ENCODE measurements at regions not wholly inside any gene's neighbourhood (a gene's known extent, or its start where the extent isn't known, plus 50 kb on each side); places are given as distances from the start of the nearest gene placed in this dataset.

DNA sequence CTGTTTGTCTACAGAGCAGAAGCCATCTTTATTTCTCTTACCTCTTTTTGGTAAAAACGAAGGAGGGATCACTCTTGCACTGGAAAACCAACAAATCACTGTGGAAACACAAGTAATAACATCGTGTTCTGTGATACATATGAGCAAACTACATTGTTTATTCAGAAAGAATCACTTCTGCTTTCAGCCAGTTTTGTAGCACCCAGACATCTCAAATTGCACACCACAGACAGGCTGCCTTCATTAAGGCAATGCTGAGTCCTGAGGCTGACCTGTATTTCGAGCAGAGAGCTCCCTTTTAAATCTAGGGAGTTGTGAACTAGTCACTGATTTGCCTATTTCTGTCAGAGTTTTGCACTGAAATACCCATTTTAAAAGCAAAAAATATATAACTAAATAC, 1003.2 kb upstream of the FAM98A start:
- no peak for DNase-seq
- Histone ChIP-seq H3K36me3 (ENCODE audit: control insufficient read depth in 3 of 3, insufficient read depth in 2 of 3, low read depth in 1 of 3, low read length in 3 of 3) (no peaks in the 10 kb centered on the region), H3K9me3 (ENCODE audit: control insufficient read depth in 2 of 2, insufficient read depth in 1 of 2, low read depth in 1 of 2, low read length in 1 of 2) (no peaks in the 10 kb centered on the region), H3K27me3 (ENCODE audit: control insufficient read depth in 3 of 3, insufficient read depth in 3 of 3, low read length in 3 of 3) (no peaks in the 10 kb centered on the region), H3K4me3 (ENCODE audit: low read depth in 1 of 3, low read length in 3 of 3) (no peak overlapping the region), H3K27ac (ENCODE audit: low read depth in 1 of 3, low read length in 2 of 3) (no peak overlapping the region), H3K4me1 (ENCODE audit: control insufficient read depth in 3 of 3, insufficient read depth in 2 of 3, low read depth in 1 of 3, low read length in 2 of 3) (no peaks in the 10 kb centered on the region)
- 27 to 51% (median 45%) methylated on average over 3 of the region's 3 CpGs for WGBS, 3 donors
- FAIRE-seq = no peak

GRCh38 chr2:34601561-34601960, 1002.5 kb upstream of the FAM98A start:
- H3K27ac ChIP-seq (ENCODE audit: low read depth in 1 of 3, low read length in 2 of 3) = no peak overlapping the region
- FAIRE-seq (no peak), DNase-seq (no peak)
- H3K4me3 ChIP-seq (ENCODE audit: low read depth in 1 of 3, low read length in 3 of 3) = no peak overlapping the region
- H3K36me3 ChIP-seq (ENCODE audit: control insufficient read depth in 3 of 3, insufficient read depth in 2 of 3, low read depth in 1 of 3, low read length in 3 of 3) = no peaks in the 10 kb centered on the region
- 51 to 61% (median 55%) methylated on average over 2 of the region's 2 CpGs for whole genome bisulfite sequencing, 3 donors
- no peaks in the 10 kb centered on the region for H3K4me1 ChIP-seq (ENCODE audit: control insufficient read depth in 3 of 3, insufficient read depth in 2 of 3, low read depth in 1 of 3, low read length in 2 of 3)
- H3K9me3 ChIP-seq (ENCODE audit: control insufficient read depth in 2 of 2, insufficient read depth in 1 of 2, low read depth in 1 of 2, low read length in 1 of 2) = no peaks in the 10 kb centered on the region
- H3K27me3 ChIP-seq (ENCODE audit: control insufficient read depth in 3 of 3, insufficient read depth in 3 of 3, low read length in 3 of 3) = no peaks in the 10 kb centered on the region

- no peak overlapping the region for H3K4me3 ChIP-seq (ENCODE audit: low read depth in 1 of 3, low read length in 3 of 3)
- H3K27ac ChIP-seq (ENCODE audit: low read depth in 1 of 3, low read length in 2 of 3) = no peak overlapping the region
- no peaks in the 10 kb centered on the region for H3K27me3 ChIP-seq (ENCODE audit: control insufficient read depth in 3 of 3, insufficient read depth in 3 of 3, low read length in 3 of 3)
- no peaks in the 10 kb centered on the region for H3K36me3 ChIP-seq (ENCODE audit: control insufficient read depth in 3 of 3, insufficient read depth in 2 of 3, low read depth in 1 of 3, low read length in 3 of 3)
- FAIRE-seq = no peak
- WGBS, 3 donors = 63 to 84% (median 76%) methylated on average over 2 of the region's 2 CpGs
- no peak for DNase-seq
- H3K4me1 ChIP-seq (ENCODE audit: control insufficient read depth in 3 of 3, insufficient read depth in 2 of 3, low read depth in 1 of 3, low read length in 2 of 3) = no peaks in the 10 kb centered on the region
- no peaks in the 10 kb centered on the region for H3K9me3 ChIP-seq (ENCODE audit: control insufficient read depth in 2 of 2, insufficient read depth in 1 of 2, low read depth in 1 of 2, low read length in 1 of 2)
These were observed 979.5 kb upstream of the FAM98A start for GRCh38 chr2:34578641-34579040.

GRCh38 chr2:34570266-34570872, 971.3 kb upstream of the FAM98A start:
- Histone ChIP-seq H3K36me3 (ENCODE audit: control insufficient read depth in 3 of 3, insufficient read depth in 2 of 3, low read depth in 1 of 3, low read length in 3 of 3) (no peaks in the 10 kb centered on the region), H3K4me3 (ENCODE audit: low read depth in 1 of 3, low read length in 3 of 3) (no peak overlapping the region), H3K9me3 (ENCODE audit: control insufficient read depth in 2 of 2, insufficient read depth in 1 of 2, low read depth in 1 of 2, low read length in 1 of 2) (no peaks in the 10 kb centered on the region), H3K27ac (ENCODE audit: low read depth in 1 of 3, low read length in 2 of 3) (no peak overlapping the region), H3K4me1 (ENCODE audit: control insufficient read depth in 3 of 3, insufficient read depth in 2 of 3, low read depth in 1 of 3, low read length in 2 of 3) (no peaks in the 10 kb centered on the region), H3K27me3 (ENCODE audit: control insufficient read depth in 3 of 3, insufficient read depth in 3 of 3, low read length in 3 of 3) (no peaks in the 10 kb centered on the region)
- FAIRE-seq (no peak), DNase-seq (peak; percentile 1 to 67)
- WGBS, 3 donors = 50 to 74% (median 58%) methylated on average over 7 of the region's 7 CpGs

GRCh38 chr2:34567128-34567527, 968.0 kb upstream of the FAM98A start:
- Histone ChIP-seq H3K36me3 (ENCODE audit: control insufficient read depth in 3 of 3, insufficient read depth in 2 of 3, low read depth in 1 of 3, low read length in 3 of 3) (no peaks in the 10 kb centered on the region), H3K27me3 (ENCODE audit: control insufficient read depth in 3 of 3, insufficient read depth in 3 of 3, low read length in 3 of 3) (no peaks in the 10 kb centered on the region), H3K9me3 (ENCODE audit: control insufficient read depth in 2 of 2, insufficient read depth in 1 of 2, low read depth in 1 of 2, low read length in 1 of 2) (no peaks in the 10 kb centered on the region), H3K4me1 (ENCODE audit: control insufficient read depth in 3 of 3, insufficient read depth in 2 of 3, low read depth in 1 of 3, low read length in 2 of 3) (no peaks in the 10 kb centered on the region), H3K27ac (ENCODE audit: low read depth in 1 of 3, low read length in 2 of 3) (no peak overlapping the region), H3K4me3 (ENCODE audit: low read depth in 1 of 3, low read length in 3 of 3) (no peak overlapping the region)
- 79 to 87% (median 80%) methylated on average over 7 of the region's 7 CpGs for WGBS, 3 donors
- FAIRE-seq (no peak), DNase-seq (no peak)

- no peaks in the 10 kb centered on the region for H3K36me3 ChIP-seq (ENCODE audit: control insufficient read depth in 3 of 3, insufficient read depth in 2 of 3, low read depth in 1 of 3, low read length in 3 of 3)
- H3K27me3 ChIP-seq (ENCODE audit: control insufficient read depth in 3 of 3, insufficient read depth in 3 of 3, low read length in 3 of 3) = no peaks in the 10 kb centered on the region
- no peaks in the 10 kb centered on the region for H3K9me3 ChIP-seq (ENCODE audit: control insufficient read depth in 2 of 2, insufficient read depth in 1 of 2, low read depth in 1 of 2, low read length in 1 of 2)
- WGBS, 3 donors = 92 to 95% (median 93%) methylated on average over 5 of the region's 5 CpGs
- H3K4me3 ChIP-seq (ENCODE audit: low read depth in 1 of 3, low read length in 3 of 3) = no peak overlapping the region
- H3K4me1 ChIP-seq (ENCODE audit: control insufficient read depth in 3 of 3, insufficient read depth in 2 of 3, low read depth in 1 of 3, low read length in 2 of 3) = no peaks in the 10 kb centered on the region
- H3K27ac ChIP-seq (ENCODE audit: low read depth in 1 of 3, low read length in 2 of 3) = no peak overlapping the region
- FAIRE-seq = no peak
- no peak for DNase-seq
These were observed 953.2 kb upstream of the FAM98A start for GRCh38 chr2:34552337-34552736.

- no peaks in the 10 kb centered on the region for H3K36me3 ChIP-seq (ENCODE audit: control insufficient read depth in 3 of 3, insufficient read depth in 2 of 3, low read depth in 1 of 3, low read length in 3 of 3)
- WGBS, 3 donors = 78 to 81% (median 78%) methylated on average over 3 of the region's 3 CpGs
- H3K27me3 ChIP-seq (ENCODE audit: control insufficient read depth in 3 of 3, insufficient read depth in 3 of 3, low read length in 3 of 3) = no peaks in the 10 kb centered on the region
- no peak overlapping the region for H3K4me3 ChIP-seq (ENCODE audit: low read depth in 1 of 3, low read length in 3 of 3)
- no peak for DNase-seq
- no peaks in the 10 kb centered on the region for H3K4me1 ChIP-seq (ENCODE audit: control insufficient read depth in 3 of 3, insufficient read depth in 2 of 3, low read depth in 1 of 3, low read length in 2 of 3)
- no peak for FAIRE-seq
- H3K9me3 ChIP-seq (ENCODE audit: control insufficient read depth in 2 of 2, insufficient read depth in 1 of 2, low read depth in 1 of 2, low read length in 1 of 2) = no peaks in the 10 kb centered on the region
- no peak overlapping the region for H3K27ac ChIP-seq (ENCODE audit: low read depth in 1 of 3, low read length in 2 of 3)
These were observed 950.7 kb upstream of the FAM98A start for GRCh38 chr2:34549710-34550345.

DNA sequence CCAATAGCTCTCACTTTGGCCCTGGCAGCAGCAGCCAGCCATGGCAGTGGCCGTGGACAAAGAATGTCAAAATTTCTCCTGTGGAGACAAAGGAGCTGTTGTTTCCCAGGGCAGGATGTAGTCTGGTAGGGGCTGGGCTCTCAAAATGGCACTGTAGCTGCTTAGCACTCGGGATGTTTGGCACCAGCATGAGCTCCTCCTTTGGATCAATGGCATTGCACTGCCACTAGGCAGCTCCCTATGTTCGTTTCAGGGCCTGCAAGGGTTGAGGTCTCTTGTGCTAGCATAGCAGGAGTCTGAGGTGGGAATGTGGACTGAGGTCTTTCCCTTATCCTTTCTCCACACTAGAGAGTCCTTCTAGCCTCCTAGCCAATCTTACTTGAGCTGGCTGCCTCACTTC, 948.8 kb upstream of the FAM98A start:
- Histone ChIP-seq H3K4me1 (ENCODE audit: control insufficient read depth in 3 of 3, insufficient read depth in 2 of 3, low read depth in 1 of 3, low read length in 2 of 3) (no peaks in the 10 kb centered on the region), H3K27ac (ENCODE audit: low read depth in 1 of 3, low read length in 2 of 3) (no peak overlapping the region), H3K36me3 (ENCODE audit: control insufficient read depth in 3 of 3, insufficient read depth in 2 of 3, low read depth in 1 of 3, low read length in 3 of 3) (no peaks in the 10 kb centered on the region), H3K4me3 (ENCODE audit: low read depth in 1 of 3, low read length in 3 of 3) (no peak overlapping the region), H3K27me3 (ENCODE audit: control insufficient read depth in 3 of 3, insufficient read depth in 3 of 3, low read length in 3 of 3) (no peaks in the 10 kb centered on the region), H3K9me3 (ENCODE audit: control insufficient read depth in 2 of 2, insufficient read depth in 1 of 2, low read depth in 1 of 2, low read length in 1 of 2) (no peaks in the 10 kb centered on the region)
- DNase-seq (no peak), FAIRE-seq (no peak)
- 33 to 58% (median 45%) methylated on average over 3 of the region's 3 CpGs for WGBS, 3 donors

DNA sequence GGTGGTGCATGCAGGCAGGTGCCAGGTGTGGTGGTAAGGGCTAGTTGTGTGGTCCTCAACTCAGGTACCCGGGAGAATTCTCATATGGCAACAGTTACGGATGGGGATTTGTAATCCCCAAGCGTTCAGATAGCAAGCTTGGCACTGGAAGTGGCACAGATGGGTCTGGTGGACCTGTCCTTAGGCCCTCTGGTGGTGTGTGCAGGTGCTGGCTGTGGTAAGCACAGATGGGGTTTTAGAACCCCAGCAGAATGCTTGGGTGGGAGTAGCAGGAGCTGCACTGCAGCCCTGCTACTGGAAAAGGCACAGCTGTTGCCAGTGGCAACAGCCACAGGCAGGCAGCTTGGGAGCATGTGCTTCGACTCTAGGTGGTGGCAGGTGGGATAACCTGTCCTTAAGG, 948.2 kb upstream of the FAM98A start:
- Histone ChIP-seq H3K36me3 (ENCODE audit: control insufficient read depth in 3 of 3, insufficient read depth in 2 of 3, low read depth in 1 of 3, low read length in 3 of 3) (no peaks in the 10 kb centered on the region), H3K27me3 (ENCODE audit: control insufficient read depth in 3 of 3, insufficient read depth in 3 of 3, low read length in 3 of 3) (no peaks in the 10 kb centered on the region), H3K4me1 (ENCODE audit: control insufficient read depth in 3 of 3, insufficient read depth in 2 of 3, low read depth in 1 of 3, low read length in 2 of 3) (no peaks in the 10 kb centered on the region), H3K27ac (ENCODE audit: low read depth in 1 of 3, low read length in 2 of 3) (no peak overlapping the region), H3K4me3 (ENCODE audit: low read depth in 1 of 3, low read length in 3 of 3) (no peak overlapping the region), H3K9me3 (ENCODE audit: control insufficient read depth in 2 of 2, insufficient read depth in 1 of 2, low read depth in 1 of 2, low read length in 1 of 2) (no peaks in the 10 kb centered on the region)
- DNase-seq = no peak
- no peak for FAIRE-seq
- WGBS, 3 donors = 61 to 84% (median 71%) methylated on average over 4 of the region's 4 CpGs

Measured in small intestine (tissue), 7 donors.